ENCODE measurements at regions not wholly inside any gene's neighbourhood (a gene's known extent, or its start where the extent isn't known, plus 50 kb on each side); places are given as distances from the start of the nearest gene placed in this dataset.

DNA sequence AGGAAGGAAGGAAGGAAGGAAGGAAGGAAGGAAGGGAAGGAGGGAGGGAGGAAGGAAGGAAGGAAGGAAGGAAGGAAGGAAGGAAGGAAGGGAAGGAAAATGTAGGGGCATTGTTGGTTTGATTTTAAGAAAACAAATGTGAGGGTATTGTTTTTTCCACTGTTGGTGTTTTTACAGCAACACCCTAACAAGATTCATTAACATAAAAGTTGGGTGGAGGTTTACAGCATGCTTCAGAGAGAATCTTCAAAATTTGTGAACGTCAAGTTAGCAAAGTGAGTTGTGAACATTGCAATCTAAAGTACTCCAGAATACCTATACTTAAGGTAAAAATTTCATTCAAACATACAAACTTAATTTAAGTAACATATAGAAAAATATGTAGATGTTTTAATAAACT is 200.2 kb upstream of the ID4 start:
- TF ChIP-seq, protein P1, sequence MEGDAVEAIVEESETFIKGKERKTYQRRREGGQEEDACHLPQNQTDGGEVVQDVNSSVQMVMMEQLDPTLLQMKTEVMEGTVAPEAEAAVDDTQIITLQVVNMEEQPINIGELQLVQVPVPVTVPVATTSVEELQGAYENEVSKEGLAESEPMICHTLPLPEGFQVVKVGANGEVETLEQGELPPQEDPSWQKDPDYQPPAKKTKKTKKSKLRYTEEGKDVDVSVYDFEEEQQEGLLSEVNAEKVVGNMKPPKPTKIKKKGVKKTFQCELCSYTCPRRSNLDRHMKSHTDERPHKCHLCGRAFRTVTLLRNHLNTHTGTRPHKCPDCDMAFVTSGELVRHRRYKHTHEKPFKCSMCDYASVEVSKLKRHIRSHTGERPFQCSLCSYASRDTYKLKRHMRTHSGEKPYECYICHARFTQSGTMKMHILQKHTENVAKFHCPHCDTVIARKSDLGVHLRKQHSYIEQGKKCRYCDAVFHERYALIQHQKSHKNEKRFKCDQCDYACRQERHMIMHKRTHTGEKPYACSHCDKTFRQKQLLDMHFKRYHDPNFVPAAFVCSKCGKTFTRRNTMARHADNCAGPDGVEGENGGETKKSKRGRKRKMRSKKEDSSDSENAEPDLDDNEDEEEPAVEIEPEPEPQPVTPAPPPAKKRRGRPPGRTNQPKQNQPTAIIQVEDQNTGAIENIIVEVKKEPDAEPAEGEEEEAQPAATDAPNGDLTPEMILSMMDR (IDR thresholded peaks at IDR 0.05; ENCODE audit: extremely low read depth in 1 of 2, insufficient read depth in 1 of 2, low read depth in 1 of 2, low read length in 2 of 2), result no peak
- TF ChIP-seq POLR2AphosphoS5 (IDR thresholded peaks at IDR 0.05; ENCODE audit: insufficient read depth, low read depth, low read length) (no peak), GATA2 (IDR thresholded peaks at IDR 0.05; ENCODE audit: insufficient read depth, insufficient read length, low read depth, low read length) (no peak), POLR2A (IDR thresholded peaks at IDR 0.05; ENCODE audit: low read depth, low read length) (no peak), EZH2 (IDR thresholded peaks at IDR 0.05; ENCODE audit: borderline replicate concordance, low read depth, low read length, severe bottlenecking) (no peak), FOS (IDR thresholded peaks at IDR 0.05; ENCODE audit: borderline replicate concordance, insufficient read depth, low read length) (no peak), MYC (IDR thresholded peaks at IDR 0.05; ENCODE audit: low read depth, low read length) (no peak)
- TF ChIP-seq, protein P2, sequence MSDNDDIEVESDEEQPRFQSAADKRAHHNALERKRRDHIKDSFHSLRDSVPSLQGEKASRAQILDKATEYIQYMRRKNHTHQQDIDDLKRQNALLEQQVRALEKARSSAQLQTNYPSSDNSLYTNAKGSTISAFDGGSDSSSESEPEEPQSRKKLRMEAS (IDR thresholded peaks at IDR 0.05; ENCODE audit: insufficient read depth, insufficient read length), result no peak

Data from endothelial cell of umbilical vein (primary cell).